Ovary (tissue), 7 donors: ENCODE measurements at regions not wholly inside any gene's neighbourhood (a gene's known extent, or its start where the extent isn't known, plus 50 kb on each side); places are given as distances from the start of the nearest gene placed in this dataset.

Source experiments
- DNase-seq, 5 donors: peaks; one replicate each; pipeline ENCODE4 v3.0.0-alpha.2; 2019 to 2020
- H3K27ac ChIP-seq, 2 donors: fragments of 200-600 bp; one replicate each; pipeline versions ENCODE4 v1.5.1 to v1.8.0; 2019 to 2022
- H3K27me3 ChIP-seq: fragments of 200-600 bp; one replicate; pipeline ENCODE4 v1.8.0; 2022
- H3K36me3 ChIP-seq: fragments of 200-600 bp; sonication (generic); one replicate; pipeline ENCODE4 v1.5.1; 2019
- H3K4me1 ChIP-seq: one replicate; pipeline ENCODE4 v1.8.1; 2013; ENCODE audit warnings: mild to moderate bottlenecking, moderate library complexity; ENCODE audit not compliant: insufficient read depth
- H3K4me3 ChIP-seq: fragments of 200-600 bp; sonication (generic); one replicate; pipeline ENCODE4 v1.5.1; 2017
- H3K9me3 ChIP-seq, 2 donors: fragments of 200-600 bp in 1 of 2; sonication (generic) in 1 of 2; one replicate each; pipeline versions ENCODE4 v1.5.1 to v1.8.1; 2013 to 2019; ENCODE audit warnings: mild to moderate bottlenecking in 1 of 2, moderate library complexity in 1 of 2
- EP300 ChIP-seq: sonication (generic); formaldehyde crosslinking; IDR thresholded peaks from one replicate; pipeline ENCODE4 v1.6.1; 2017; ENCODE audit warnings: antibody characterized with exemption
- POLR2A ChIP-seq: fragments of 450-650 bp; IDR thresholded peaks from one replicate; pipeline ENCODE4 v1.6.1; 2017; ENCODE audit warnings: antibody characterized with exemption, mild to moderate bottlenecking, moderate library complexity
- WGBS, 3 donors: extraction: QIAGEN DNeasy Blood & Tissue Kit in 1 of 3; methylation state at CpG; one replicate each; pipeline versions ENCODE4 v1.1.5 to v1.1.7; 2013 to 2017; 5-methylcytosine and 5-hydroxymethylcytosine counted together
- intact Hi-C, 4 donors: fragments of 100-400 bp; cut with DNase I; formaldehyde crosslinking; loops; one replicate each; pipeline versions ENCODE4 v1.11.0 to v1.15.1; 2022 to 2023
- TF ChIP-seq, protein P1 (sequence below), 3 donors: fragments of 450-650 bp in 2 of 3; fragments of 200-600 bp in 1 of 3; IDR thresholded peaks; one replicate each; pipeline versions ENCODE4 v1.5.1 to v1.8.0; 2016 to 2022; ENCODE audit warnings: antibody characterized with exemption in 3 of 3, mild to moderate bottlenecking in 1 of 3
- donor health status: DM: no; HTN: no; CAD: no; lungs with moderate emphysema.
- donor health status: DM: no; HTN: no; CAD: no.
- donor health status: Bipolar disorder and iron deficiency.
- donor health status: DM: no; HTN: no; CAD: no.
- donor health status: DM: yes; HTN: yes; CAD: no.

DNA sequence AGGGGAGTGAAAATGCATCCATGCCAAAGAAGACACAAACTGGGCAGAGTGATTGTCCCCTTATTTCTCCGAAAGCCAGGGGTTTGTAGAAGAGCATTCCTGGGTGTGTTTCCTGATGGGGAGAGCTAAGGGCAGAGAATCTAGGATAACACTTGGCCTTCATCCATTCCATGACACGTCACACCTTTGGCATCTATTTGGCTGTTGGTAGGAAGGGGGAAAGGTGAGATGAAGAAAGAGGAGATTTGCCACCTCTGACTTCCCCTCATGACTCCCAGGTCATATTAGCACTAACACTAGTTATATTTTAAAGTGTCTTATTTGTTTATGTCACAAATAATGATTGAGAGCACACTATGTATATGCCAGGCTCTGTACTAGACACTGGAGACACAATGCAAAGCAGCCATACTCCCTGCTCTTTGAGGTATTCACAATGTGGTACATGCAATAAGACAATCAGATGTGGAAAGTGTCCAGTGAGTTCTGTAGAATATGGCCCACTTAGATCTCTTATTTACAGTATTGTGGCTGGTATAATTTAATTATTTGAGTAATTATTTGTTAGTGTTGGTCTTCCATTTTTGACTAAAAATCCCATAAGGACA lies 54.5 kb upstream of the GADD45A start:
- Histone ChIP-seq H3K4me3 (no peak overlapping the region), H3K9me3 (no peaks in the 10 kb centered on the region), H3K36me3 (no peaks in the 10 kb centered on the region), H3K4me1 (peaks cover 9% of the 10 kb centered on the region), H3K27ac (no peak overlapping the region), H3K27me3 (no peaks in the 10 kb centered on the region)
- intact Hi-C loops, result no loop called here
- DNase-seq, result no peak
- TF ChIP-seq, protein P1, sequence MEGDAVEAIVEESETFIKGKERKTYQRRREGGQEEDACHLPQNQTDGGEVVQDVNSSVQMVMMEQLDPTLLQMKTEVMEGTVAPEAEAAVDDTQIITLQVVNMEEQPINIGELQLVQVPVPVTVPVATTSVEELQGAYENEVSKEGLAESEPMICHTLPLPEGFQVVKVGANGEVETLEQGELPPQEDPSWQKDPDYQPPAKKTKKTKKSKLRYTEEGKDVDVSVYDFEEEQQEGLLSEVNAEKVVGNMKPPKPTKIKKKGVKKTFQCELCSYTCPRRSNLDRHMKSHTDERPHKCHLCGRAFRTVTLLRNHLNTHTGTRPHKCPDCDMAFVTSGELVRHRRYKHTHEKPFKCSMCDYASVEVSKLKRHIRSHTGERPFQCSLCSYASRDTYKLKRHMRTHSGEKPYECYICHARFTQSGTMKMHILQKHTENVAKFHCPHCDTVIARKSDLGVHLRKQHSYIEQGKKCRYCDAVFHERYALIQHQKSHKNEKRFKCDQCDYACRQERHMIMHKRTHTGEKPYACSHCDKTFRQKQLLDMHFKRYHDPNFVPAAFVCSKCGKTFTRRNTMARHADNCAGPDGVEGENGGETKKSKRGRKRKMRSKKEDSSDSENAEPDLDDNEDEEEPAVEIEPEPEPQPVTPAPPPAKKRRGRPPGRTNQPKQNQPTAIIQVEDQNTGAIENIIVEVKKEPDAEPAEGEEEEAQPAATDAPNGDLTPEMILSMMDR (IDR thresholded peaks at IDR 0.05), result no peak
- TF ChIP-seq POLR2A, result no peak
- TF ChIP-seq EP300, result no peak
- WGBS, 3 donors, result 86 to 91% (median 90%) methylated on average over 2 of the region's 2 CpGs

DNA sequence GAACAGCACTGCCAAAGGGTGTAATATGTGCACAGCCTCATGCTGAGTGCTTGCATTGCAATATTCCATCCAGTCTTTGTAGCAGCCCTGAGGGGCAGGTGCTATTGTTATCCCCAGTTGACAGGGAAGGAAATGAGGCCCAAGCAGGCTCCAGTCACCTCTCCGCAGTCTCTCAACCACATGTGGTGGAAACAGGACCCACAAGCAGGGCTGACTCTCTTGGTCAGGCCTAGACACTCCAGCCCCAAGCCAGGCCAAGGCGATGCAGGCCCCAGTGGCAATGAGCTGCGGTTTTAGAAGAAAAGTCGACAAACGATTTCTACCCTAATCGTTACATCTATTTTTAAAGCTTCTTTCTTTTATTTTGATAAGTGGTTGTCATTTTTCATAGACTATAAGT lies 52.6 kb upstream of the GADD45A start:
- TF ChIP-seq, protein P1 (IDR thresholded peaks at IDR 0.05), result no peak
- TF ChIP-seq POLR2A, result no peak
- no peak for TF ChIP-seq EP300
- intact Hi-C loops, result no loop called here
- Histone ChIP-seq H3K36me3 (no peaks in the 10 kb centered on the region), H3K9me3 (no peaks in the 10 kb centered on the region), H3K4me3 (no peak overlapping the region), H3K4me1 (peaks cover 9% of the 10 kb centered on the region), H3K27ac (no peak overlapping the region), H3K27me3 (no peaks in the 10 kb centered on the region)
- DNase-seq, result no peak
- WGBS, 3 donors, result 97 to 99% (median 98%) methylated on average over 6 of the region's 6 CpGs

DNA sequence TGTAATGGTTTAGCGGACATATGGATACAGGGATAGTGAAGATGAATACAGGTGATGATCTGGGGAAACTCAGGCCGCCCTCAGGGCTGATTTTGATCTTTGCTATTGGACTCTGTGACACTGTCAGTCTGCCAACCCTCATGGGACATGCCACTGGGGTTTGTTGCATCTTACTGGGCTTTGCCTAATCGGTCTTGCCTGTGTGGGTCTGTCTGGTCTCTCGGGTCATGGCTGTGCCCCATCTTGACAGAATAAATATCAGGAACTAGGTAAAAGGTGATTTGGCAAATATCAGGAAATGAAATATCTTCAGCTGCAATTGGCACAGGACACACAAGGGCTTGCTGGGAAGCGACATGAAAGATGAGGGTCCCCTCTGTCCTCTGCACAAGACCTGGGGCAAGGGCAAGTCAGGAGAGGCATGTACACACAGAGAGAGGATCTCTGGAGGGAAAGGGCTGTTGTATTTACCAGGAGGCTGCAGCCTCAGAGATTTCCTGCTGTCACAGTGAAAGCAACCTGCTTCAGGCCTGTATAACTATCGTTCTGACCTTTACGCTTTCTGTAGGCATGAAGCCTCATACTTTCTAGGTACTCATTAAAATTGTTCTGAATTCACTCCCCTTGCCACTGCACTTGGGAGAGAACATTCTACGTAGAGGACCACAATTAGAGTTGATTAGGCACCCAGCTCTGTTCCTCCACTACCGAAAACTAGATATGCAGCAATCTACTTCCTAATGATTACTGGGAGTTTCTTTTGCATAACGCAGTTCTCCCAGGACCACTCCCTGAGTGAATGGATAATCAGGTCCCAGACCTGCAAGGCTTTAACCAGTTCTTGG lies 52.0 kb upstream of the GADD45A start:
- H3K36me3 ChIP-seq, result no peaks in the 10 kb centered on the region
- H3K27me3 ChIP-seq, result no peaks in the 10 kb centered on the region
- H3K27ac ChIP-seq, result no peak overlapping the region
- H3K4me1 ChIP-seq, result peaks cover 9% of the 10 kb centered on the region
- intact Hi-C loops, result no loop called here
- 82 to 87% (median 85%) methylated on average over 10 of the region's 10 CpGs for WGBS, 3 donors
- TF ChIP-seq POLR2A, result no peak
- TF ChIP-seq, protein P1 (IDR thresholded peaks at IDR 0.05), result no peak
- no peak for TF ChIP-seq EP300
- H3K4me3 ChIP-seq, result no peak overlapping the region
- no peak for DNase-seq
- H3K9me3 ChIP-seq, result no peaks in the 10 kb centered on the region

DNA sequence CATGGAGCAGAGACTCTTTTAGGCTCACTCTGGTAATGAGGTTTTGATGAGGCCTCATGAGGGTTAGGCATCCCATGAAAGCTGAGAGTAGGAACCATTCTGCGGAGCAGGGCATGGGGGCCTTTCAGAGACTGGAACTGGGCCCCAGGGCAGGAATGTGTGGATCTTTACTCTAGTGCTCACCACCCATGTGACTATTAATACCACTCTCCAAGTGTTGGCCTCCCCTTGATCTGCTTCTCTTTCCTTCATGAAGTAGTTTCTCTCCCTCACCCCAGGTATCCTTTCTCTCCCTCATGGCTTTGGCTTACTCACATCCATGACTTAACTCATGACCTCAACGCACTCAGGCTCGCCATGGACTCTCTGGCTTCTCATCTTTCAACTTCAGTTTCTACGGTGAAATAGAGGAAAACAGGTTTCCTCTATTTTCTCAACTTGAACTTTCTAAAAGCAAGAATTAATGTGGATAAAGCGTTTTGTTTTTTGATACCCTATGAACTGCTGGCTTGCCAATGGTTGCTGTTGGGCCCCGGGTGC lies 50.5 kb upstream of the GADD45A start:
- Histone ChIP-seq H3K36me3 (no peaks in the 10 kb centered on the region), H3K4me3 (no peak overlapping the region), H3K9me3 (no peaks in the 10 kb centered on the region), H3K27me3 (no peaks in the 10 kb centered on the region), H3K27ac (no peak overlapping the region), H3K4me1 (peaks cover 5% of the 10 kb centered on the region)
- no peak for DNase-seq
- WGBS, 3 donors, result 94 to 95% (median 95%) methylated on average over 6 of the region's 6 CpGs
- TF ChIP-seq, protein P1 (IDR thresholded peaks at IDR 0.05), result no peak
- TF ChIP-seq EP300 (no peak), POLR2A (no peak)
- intact Hi-C loops, result no loop called here
